GM23338 (cell line): ENCODE measurements at regions not wholly inside any gene's neighbourhood (a gene's known extent, or its start where the extent isn't known, plus 50 kb on each side); places are given as distances from the start of the nearest gene placed in this dataset.

Experiments used
- ATAC-seq: fragments of 200-7000 bp; cut with Tn5 transposase; 3 replicates; pipeline ENCODE4 v1.9.1; 2020
- DNase-seq: peaks from one replicate; pipeline ENCODE4 v3.0.0-alpha.2; 2015; ENCODE audit warnings: low spot score
- H2AFZ ChIP-seq: fragments of 200-600 bp; sonication (generic); 2 replicates; pipeline ENCODE4 v1.8.0; 2016; ENCODE audit warnings: antibody characterized with exemption, mild to moderate bottlenecking, moderate library complexity
- H3F3A ChIP-seq: fragments of 200-600 bp; sonication (generic); replicated peaks from 2 replicates; pipeline ENCODE4 v1.8.0; 2017; ENCODE audit warnings: antibody characterized with exemption, mixed run types, low read depth
- H3K27ac ChIP-seq: fragments of 200-600 bp; sonication (generic); 2 replicates; pipeline ENCODE4 v1.6.1; 2016; ENCODE audit warnings: low read depth
- H3K27me3 ChIP-seq: fragments of 200-600 bp; sonication (generic); 2 replicates; pipeline ENCODE4 v1.8.0; 2016; ENCODE audit warnings: mild to moderate bottlenecking, mixed run types, moderate library complexity; ENCODE audit not compliant: insufficient read depth
- H3K36me3 ChIP-seq: fragments of 200-600 bp; sonication (generic); 2 replicates; pipeline ENCODE4 v1.8.0; 2016; ENCODE audit warnings: mild to moderate bottlenecking; ENCODE audit not compliant: insufficient read depth
- H3K4me1 ChIP-seq: fragments of 200-600 bp; sonication (generic); 2 replicates; pipeline ENCODE4 v1.8.0; 2016; ENCODE audit warnings: mild to moderate bottlenecking, moderate library complexity; ENCODE audit not compliant: insufficient read depth
- H3K4me2 ChIP-seq: fragments of 200-600 bp; sonication (generic); 2 replicates; pipeline ENCODE4 v1.7.1; 2017; ENCODE audit warnings: mixed run types
- H3K4me3 ChIP-seq: fragments of 200-600 bp; sonication (generic); 2 replicates; pipeline ENCODE4 v1.6.1; 2016; ENCODE audit warnings: mixed run types
- H3K79me2 ChIP-seq: fragments of 200-600 bp; sonication (generic); replicated peaks from 2 replicates; pipeline ENCODE4 v1.8.0; 2017; ENCODE audit warnings: mild to moderate bottlenecking; ENCODE audit not compliant: insufficient read depth
- H3K9me2 ChIP-seq: fragments of 200-600 bp; sonication (generic); 2 replicates; pipeline ENCODE4 v1.8.0; 2017; ENCODE audit not compliant: insufficient read depth
- H4K20me1 ChIP-seq: fragments of 200-600 bp; sonication (generic); replicated peaks from 2 replicates; pipeline ENCODE4 v1.8.0; 2017; ENCODE audit warnings: mild to moderate bottlenecking; ENCODE audit not compliant: insufficient read depth
- H3K27ac Mint-ChIP-seq: 2 replicates; pipeline ENCODE4 v1.8.0; 2020; ENCODE audit warnings: inconsistent platforms, mild to moderate bottlenecking, moderate library complexity, mixed read lengths
- H3K27me3 Mint-ChIP-seq: 3 replicates; pipeline ENCODE4 v1.8.0; 2022; ENCODE audit warnings: low read depth, mild to moderate bottlenecking, moderate library complexity, mixed read lengths, inconsistent platforms; ENCODE audit not compliant: insufficient read depth, poor library complexity
- H3K36me3 Mint-ChIP-seq: 3 replicates; pipeline ENCODE4 v1.8.0; 2021; ENCODE audit warnings: low read depth, mild to moderate bottlenecking, inconsistent platforms, moderate library complexity, mixed read lengths
- H3K4me1 Mint-ChIP-seq: 3 replicates; pipeline ENCODE4 v1.8.0; 2020; ENCODE audit warnings: mild to moderate bottlenecking, inconsistent platforms, mixed read lengths
- H3K4me3 Mint-ChIP-seq: 3 replicates; pipeline ENCODE4 v1.8.0; 2021; ENCODE audit warnings: moderate library complexity, mild to moderate bottlenecking, inconsistent platforms, mixed read lengths
- H3K9me3 Mint-ChIP-seq: 3 replicates; pipeline ENCODE4 v1.8.0; 2020; ENCODE audit warnings: moderate library complexity, mild to moderate bottlenecking, inconsistent platforms, mixed read lengths
- CREB1 ChIP-seq: fragments of 250-450 bp; sonication (Bioruptor Pico); IDR thresholded peaks from 2 replicates; pipeline ENCODE4 v1.5.0; 2020; ENCODE audit warnings: low read depth, mild to moderate bottlenecking, moderate library complexity
- EZH2 ChIP-seq: fragments of 200-600 bp; sonication (generic); IDR thresholded peaks from one replicate; pipeline ENCODE4 v1.8.0; 2017; ENCODE audit warnings: antibody characterized with exemption, mild to moderate bottlenecking, low read depth; ENCODE audit not compliant: unreplicated experiment
- EZH2phosphoT487 ChIP-seq: fragments of 200-600 bp; sonication (generic); IDR thresholded peaks from one replicate; pipeline ENCODE4 v1.8.1; 2018; ENCODE audit warnings: antibody characterized with exemption; ENCODE audit not compliant: unreplicated experiment
- JUNB ChIP-seq: IDR thresholded peaks from one replicate; pipeline ENCODE4 v1.6.1; 2016; ENCODE audit warnings: antibody characterized with exemption; ENCODE audit not compliant: unreplicated experiment
- NANOG ChIP-seq: IDR thresholded peaks from 2 replicates; pipeline ENCODE4 v1.6.1; 2016; ENCODE audit warnings: antibody characterized with exemption, borderline replicate concordance
- POLR2AphosphoS5 ChIP-seq: IDR thresholded peaks from 2 replicates; pipeline ENCODE4 v1.6.1; 2016; ENCODE audit warnings: antibody characterized with exemption, low read depth
- STAT1 ChIP-seq: IDR thresholded peaks from one replicate; pipeline ENCODE4 v1.6.1; 2016; ENCODE audit warnings: antibody characterized with exemption; ENCODE audit not compliant: unreplicated experiment
- ZNF114 ChIP-seq: fragments of 250-450 bp; sonication (Bioruptor Pico); IDR thresholded peaks from 2 replicates; pipeline ENCODE4 v1.5.0; 2020; ENCODE audit warnings: mild to moderate bottlenecking, moderate library complexity
- TF ChIP-seq, protein P1 (sequence below), 2 experiments: fragments of 200-600 bp in 1 of 2; sonication (generic) in 1 of 2; conservative IDR thresholded peaks; 2 replicates each; pipeline versions ENCODE4 v1.5.1 to v1.6.1; 2016 to 2017; ENCODE audit warnings: antibody characterized with exemption in 2 of 2, low read depth in 2 of 2, mild to moderate bottlenecking in 2 of 2, moderate library complexity in 1 of 2
- TF ChIP-seq, protein P2 (sequence below): fragments of 250-450 bp; sonication (Bioruptor Pico); IDR thresholded peaks from 2 replicates; pipeline ENCODE4 v1.5.0; 2020; ENCODE audit warnings: mild to moderate bottlenecking, moderate library complexity
- TF ChIP-seq, protein P3 (sequence below): IDR thresholded peaks from 2 replicates; pipeline ENCODE4 v1.6.1; 2016; ENCODE audit warnings: antibody characterized with exemption

DNA sequence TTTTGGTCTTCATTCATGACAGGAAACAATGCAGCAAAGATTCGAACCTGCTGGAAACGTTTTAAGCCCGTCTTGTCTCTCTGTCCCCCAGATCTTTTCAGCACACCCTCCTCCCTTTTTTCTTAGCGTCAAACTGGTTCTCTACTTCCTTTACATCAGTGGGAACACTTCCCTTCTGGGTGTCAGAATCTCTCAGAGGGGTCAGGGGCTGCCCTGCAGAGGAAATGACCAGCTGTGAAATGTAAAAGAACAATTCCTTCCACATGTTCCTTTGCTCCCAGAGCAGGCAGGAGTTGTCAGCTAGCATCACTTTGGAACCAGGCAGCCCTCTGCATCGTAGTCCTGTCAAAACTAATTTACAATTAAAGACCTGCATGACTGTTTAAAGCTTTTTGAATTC lies 619.0 kb downstream of the TFAP2A start (continued):
- TF ChIP-seq, protein P1, sequence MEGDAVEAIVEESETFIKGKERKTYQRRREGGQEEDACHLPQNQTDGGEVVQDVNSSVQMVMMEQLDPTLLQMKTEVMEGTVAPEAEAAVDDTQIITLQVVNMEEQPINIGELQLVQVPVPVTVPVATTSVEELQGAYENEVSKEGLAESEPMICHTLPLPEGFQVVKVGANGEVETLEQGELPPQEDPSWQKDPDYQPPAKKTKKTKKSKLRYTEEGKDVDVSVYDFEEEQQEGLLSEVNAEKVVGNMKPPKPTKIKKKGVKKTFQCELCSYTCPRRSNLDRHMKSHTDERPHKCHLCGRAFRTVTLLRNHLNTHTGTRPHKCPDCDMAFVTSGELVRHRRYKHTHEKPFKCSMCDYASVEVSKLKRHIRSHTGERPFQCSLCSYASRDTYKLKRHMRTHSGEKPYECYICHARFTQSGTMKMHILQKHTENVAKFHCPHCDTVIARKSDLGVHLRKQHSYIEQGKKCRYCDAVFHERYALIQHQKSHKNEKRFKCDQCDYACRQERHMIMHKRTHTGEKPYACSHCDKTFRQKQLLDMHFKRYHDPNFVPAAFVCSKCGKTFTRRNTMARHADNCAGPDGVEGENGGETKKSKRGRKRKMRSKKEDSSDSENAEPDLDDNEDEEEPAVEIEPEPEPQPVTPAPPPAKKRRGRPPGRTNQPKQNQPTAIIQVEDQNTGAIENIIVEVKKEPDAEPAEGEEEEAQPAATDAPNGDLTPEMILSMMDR (conservative IDR thresholded peaks at IDR 0.05; ENCODE audit: low read depth in 2 of 2), result no peak
- TF ChIP-seq JUNB, result no peak

DNA sequence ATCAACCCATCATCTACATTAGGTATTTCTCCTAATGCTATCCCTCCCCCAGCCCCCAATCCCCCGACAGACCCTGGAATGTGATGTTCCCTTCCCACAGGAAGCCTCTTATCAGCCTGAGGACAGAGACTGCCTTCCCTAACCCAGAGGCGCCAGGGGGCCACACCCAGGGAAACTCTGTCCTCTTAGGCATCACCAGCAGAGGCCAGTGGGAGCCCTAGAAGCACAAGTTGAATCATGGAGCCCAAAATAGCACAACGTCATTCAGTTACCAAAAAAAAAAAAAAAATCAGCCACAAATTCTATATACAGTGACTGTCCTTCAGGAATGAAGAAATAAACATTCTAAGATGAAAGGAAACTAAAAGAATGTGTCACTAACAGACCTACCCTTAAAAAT lies 625.7 kb downstream of the TFAP2A start:
- DNase-seq (peak; percentile 27), ATAC-seq (peak; percentile 67)
- 0 out of 2 replicates have a peak, but pooled peaks cover 15% of the 10 kb centered on the region for H3K4me1 ChIP-seq
- H3K9me3 Mint-ChIP-seq, result no peaks in the 10 kb centered on the region
- peaks cover 11% of the 10 kb centered on the region for H3K4me1 Mint-ChIP-seq
- no peak overlapping the region for H3K4me3 ChIP-seq
- no peaks in the 10 kb centered on the region for H3K27me3 Mint-ChIP-seq
- no peaks in the 10 kb centered on the region for H3K27me3 ChIP-seq
- no peaks in the 10 kb centered on the region for H3F3A ChIP-seq
- no peak overlapping the region for H3K27ac Mint-ChIP-seq
- no peak overlapping the region for H2AFZ ChIP-seq
- no peaks in the 10 kb centered on the region for H3K36me3 Mint-ChIP-seq
- no peak overlapping the region for H3K27ac ChIP-seq
- no peaks in the 10 kb centered on the region for H3K9me2 ChIP-seq
- H3K4me3 Mint-ChIP-seq, result no peak overlapping the region
- no peaks in the 10 kb centered on the region for H3K79me2 ChIP-seq
- no peak overlapping the region for H3K4me2 ChIP-seq
- no peaks in the 10 kb centered on the region for H4K20me1 ChIP-seq
- no peaks in the 10 kb centered on the region for H3K36me3 ChIP-seq
- TF ChIP-seq EZH2, result no peak
- TF ChIP-seq, protein P2, sequence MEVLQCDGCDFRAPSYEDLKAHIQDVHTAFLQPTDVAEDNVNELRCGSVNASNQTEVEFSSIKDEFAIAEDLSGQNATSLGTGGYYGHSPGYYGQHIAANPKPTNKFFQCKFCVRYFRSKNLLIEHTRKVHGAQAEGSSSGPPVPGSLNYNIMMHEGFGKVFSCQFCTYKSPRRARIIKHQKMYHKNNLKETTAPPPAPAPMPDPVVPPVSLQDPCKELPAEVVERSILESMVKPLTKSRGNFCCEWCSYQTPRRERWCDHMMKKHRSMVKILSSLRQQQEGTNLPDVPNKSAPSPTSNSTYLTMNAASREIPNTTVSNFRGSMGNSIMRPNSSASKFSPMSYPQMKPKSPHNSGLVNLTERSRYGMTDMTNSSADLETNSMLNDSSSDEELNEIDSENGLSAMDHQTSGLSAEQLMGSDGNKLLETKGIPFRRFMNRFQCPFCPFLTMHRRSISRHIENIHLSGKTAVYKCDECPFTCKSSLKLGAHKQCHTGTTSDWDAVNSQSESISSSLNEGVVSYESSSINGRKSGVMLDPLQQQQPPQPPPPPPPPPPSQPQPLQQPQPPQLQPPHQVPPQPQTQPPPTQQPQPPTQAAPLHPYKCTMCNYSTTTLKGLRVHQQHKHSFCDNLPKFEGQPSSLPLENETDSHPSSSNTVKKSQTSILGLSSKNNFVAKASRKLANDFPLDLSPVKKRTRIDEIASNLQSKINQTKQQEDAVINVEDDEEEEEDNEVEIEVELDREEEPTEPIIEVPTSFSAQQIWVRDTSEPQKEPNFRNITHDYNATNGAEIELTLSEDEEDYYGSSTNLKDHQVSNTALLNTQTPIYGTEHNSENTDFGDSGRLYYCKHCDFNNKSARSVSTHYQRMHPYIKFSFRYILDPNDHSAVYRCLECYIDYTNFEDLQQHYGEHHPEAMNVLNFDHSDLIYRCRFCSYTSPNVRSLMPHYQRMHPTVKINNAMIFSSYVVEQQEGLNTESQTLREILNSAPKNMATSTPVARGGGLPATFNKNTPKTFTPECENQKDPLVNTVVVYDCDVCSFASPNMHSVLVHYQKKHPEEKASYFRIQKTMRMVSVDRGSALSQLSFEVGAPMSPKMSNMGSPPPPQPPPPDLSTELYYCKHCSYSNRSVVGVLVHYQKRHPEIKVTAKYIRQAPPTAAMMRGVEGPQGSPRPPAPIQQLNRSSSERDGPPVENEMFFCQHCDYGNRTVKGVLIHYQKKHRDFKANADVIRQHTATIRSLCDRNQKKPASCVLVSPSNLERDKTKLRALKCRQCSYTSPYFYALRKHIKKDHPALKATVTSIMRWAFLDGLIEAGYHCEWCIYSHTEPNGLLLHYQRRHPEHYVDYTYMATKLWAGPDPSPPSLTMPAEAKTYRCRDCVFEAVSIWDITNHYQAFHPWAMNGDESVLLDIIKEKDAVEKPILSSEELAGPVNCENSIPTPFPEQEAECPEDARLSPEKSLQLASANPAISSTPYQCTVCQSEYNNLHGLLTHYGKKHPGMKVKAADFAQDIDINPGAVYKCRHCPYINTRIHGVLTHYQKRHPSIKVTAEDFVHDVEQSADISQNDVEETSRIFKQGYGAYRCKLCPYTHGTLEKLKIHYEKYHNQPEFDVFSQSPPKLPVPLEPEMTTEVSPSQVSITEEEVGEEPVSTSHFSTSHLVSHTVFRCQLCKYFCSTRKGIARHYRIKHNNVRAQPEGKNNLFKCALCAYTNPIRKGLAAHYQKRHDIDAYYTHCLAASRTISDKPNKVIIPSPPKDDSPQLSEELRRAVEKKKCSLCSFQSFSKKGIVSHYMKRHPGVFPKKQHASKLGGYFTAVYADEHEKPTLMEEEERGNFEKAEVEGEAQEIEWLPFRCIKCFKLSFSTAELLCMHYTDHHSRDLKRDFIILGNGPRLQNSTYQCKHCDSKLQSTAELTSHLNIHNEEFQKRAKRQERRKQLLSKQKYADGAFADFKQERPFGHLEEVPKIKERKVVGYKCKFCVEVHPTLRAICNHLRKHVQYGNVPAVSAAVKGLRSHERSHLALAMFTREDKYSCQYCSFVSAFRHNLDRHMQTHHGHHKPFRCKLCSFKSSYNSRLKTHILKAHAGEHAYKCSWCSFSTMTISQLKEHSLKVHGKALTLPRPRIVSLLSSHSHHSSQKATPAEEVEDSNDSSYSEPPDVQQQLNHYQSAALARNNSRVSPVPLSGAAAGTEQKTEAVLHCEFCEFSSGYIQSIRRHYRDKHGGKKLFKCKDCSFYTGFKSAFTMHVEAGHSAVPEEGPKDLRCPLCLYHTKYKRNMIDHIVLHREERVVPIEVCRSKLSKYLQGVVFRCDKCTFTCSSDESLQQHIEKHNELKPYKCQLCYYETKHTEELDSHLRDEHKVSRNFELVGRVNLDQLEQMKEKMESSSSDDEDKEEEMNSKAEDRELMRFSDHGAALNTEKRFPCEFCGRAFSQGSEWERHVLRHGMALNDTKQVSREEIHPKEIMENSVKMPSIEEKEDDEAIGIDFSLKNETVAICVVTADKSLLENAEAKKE (CRISPR knock-in tag), result no peak
- no peak for TF ChIP-seq EZH2phosphoT487
- TF ChIP-seq STAT1, result no peak
- TF ChIP-seq, protein P3, sequence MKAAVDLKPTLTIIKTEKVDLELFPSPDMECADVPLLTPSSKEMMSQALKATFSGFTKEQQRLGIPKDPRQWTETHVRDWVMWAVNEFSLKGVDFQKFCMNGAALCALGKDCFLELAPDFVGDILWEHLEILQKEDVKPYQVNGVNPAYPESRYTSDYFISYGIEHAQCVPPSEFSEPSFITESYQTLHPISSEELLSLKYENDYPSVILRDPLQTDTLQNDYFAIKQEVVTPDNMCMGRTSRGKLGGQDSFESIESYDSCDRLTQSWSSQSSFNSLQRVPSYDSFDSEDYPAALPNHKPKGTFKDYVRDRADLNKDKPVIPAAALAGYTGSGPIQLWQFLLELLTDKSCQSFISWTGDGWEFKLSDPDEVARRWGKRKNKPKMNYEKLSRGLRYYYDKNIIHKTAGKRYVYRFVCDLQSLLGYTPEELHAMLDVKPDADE, result no peak
- no peak for TF ChIP-seq JUNB
- no peak for TF ChIP-seq CREB1 (CRISPR knock-in tag)
- no peak for TF ChIP-seq ZNF114 (CRISPR knock-in tag)
- no peak for TF ChIP-seq NANOG
- TF ChIP-seq POLR2AphosphoS5, result no peak
- TF ChIP-seq, protein P1 (conservative IDR thresholded peaks at IDR 0.05; ENCODE audit: low read depth in 2 of 2), result no peak
